ENCODE measurements at regions not wholly inside any gene's neighbourhood (a gene's known extent, or its start where the extent isn't known, plus 50 kb on each side); places are given as distances from the start of the nearest gene placed in this dataset.

DNA sequence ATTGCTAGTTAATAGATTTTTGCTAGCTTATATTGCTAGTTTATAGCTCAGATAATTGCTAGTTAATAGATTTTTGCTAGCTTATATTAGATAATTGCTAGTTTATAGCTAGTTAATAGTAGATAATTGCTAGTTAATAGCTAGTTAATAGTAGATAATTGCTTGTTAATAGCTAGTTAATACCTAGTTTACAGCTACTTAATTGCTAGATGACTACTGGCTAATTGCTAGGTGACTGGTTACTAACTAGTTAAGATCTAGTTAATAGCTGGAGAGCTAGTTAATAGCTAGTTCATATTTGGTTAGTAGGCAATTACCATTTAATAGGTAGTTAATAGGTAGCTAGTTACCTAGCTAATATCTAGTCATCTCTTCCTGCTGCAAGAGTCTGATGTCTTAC lies 633.8 kb upstream of the CT83 start:
- DNase-seq (ENCODE audit: extremely low spot score, unreplicated experiment) = no peak
- H3K4me1 Mint-ChIP-seq (ENCODE audit: unreplicated experiment) = no peaks in the 10 kb centered on the region
- no peaks in the 10 kb centered on the region for H3K27me3 Mint-ChIP-seq
- no peak overlapping the region for H3K27ac Mint-ChIP-seq
- no peak overlapping the region for H3K4me3 Mint-ChIP-seq
- TF ChIP-seq, protein P1, sequence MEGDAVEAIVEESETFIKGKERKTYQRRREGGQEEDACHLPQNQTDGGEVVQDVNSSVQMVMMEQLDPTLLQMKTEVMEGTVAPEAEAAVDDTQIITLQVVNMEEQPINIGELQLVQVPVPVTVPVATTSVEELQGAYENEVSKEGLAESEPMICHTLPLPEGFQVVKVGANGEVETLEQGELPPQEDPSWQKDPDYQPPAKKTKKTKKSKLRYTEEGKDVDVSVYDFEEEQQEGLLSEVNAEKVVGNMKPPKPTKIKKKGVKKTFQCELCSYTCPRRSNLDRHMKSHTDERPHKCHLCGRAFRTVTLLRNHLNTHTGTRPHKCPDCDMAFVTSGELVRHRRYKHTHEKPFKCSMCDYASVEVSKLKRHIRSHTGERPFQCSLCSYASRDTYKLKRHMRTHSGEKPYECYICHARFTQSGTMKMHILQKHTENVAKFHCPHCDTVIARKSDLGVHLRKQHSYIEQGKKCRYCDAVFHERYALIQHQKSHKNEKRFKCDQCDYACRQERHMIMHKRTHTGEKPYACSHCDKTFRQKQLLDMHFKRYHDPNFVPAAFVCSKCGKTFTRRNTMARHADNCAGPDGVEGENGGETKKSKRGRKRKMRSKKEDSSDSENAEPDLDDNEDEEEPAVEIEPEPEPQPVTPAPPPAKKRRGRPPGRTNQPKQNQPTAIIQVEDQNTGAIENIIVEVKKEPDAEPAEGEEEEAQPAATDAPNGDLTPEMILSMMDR (conservative IDR thresholded peaks at IDR 0.05) = no peak
- no peaks in the 10 kb centered on the region for H3K36me3 Mint-ChIP-seq
- no peaks in the 10 kb centered on the region for H3K9me3 Mint-ChIP-seq

DNA sequence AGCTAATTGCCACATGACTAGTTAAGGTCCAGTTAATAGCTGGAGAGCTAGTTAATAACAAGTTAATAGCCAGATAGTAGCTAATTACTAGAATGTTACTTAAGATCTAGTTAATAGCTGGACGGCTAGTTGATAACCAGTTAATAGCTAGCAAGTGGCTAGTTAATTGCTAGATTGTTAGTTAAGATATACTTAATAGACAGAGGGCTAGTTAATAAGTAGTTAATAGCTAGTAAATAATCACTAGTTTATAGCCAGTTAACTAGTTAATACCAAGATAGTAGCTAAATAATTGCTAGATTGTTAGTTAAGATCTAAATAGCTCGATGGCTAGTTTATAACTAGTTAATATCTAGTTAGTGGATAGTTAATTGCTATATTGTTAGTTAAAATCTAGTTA lies 632.6 kb upstream of the CT83 start:
- Mint-ChIP-seq H3K4me1 (ENCODE audit: unreplicated experiment) (no peaks in the 10 kb centered on the region), H3K4me3 (no peak overlapping the region), H3K36me3 (no peaks in the 10 kb centered on the region), H3K27ac (no peak overlapping the region), H3K27me3 (no peaks in the 10 kb centered on the region), H3K9me3 (no peaks in the 10 kb centered on the region)
- TF ChIP-seq, protein P1 (conservative IDR thresholded peaks at IDR 0.05) = no peak
- no peak for DNase-seq (ENCODE audit: extremely low spot score, unreplicated experiment)

DNA sequence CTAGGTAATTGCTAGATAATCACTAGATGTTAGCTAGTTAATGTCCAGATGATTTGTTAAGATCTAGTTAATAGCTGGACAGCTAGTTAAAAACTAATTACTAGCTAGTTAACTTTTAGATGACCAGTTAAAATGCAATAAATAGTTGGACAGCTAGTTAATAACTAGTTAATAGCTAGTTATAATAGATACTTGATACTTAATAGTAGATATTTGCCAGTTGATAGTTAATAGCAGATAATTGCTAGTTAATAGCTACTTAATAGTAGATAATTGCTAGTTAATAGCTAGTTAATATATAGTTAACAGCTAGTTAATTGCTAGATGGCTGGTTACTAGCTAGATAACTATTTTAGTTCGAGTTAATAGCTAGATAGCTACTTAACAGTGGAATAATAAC lies 631.4 kb upstream of the CT83 start:
- Mint-ChIP-seq H3K4me1 (ENCODE audit: unreplicated experiment) (no peaks in the 10 kb centered on the region), H3K4me3 (no peak overlapping the region), H3K9me3 (no peaks in the 10 kb centered on the region), H3K27ac (no peak overlapping the region), H3K27me3 (no peaks in the 10 kb centered on the region), H3K36me3 (no peaks in the 10 kb centered on the region)
- TF ChIP-seq, protein P1 (conservative IDR thresholded peaks at IDR 0.05) = no peak
- no peak for DNase-seq (ENCODE audit: extremely low spot score, unreplicated experiment)

DNA sequence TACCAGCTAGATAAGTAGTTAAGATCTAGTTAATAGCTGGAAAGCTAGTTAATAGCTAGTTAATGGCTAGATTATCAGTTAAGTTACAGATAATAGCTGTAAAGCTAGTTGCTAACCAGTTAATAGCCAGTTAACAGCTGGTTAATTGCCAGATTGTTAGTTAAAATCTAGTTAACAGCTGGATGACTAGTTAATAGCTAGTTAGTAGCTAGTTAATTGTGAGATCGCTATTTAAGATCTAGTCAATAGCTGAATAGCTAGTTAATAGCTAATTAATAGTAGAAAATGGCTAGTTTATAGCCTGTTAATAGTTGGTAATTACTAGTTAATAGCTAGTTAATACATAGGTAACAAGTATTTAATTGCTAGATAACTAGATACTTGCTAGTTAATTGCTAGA lies 630.5 kb upstream of the CT83 start:
- no peaks in the 10 kb centered on the region for H3K36me3 Mint-ChIP-seq
- no peaks in the 10 kb centered on the region for H3K27me3 Mint-ChIP-seq
- no peak overlapping the region for H3K4me3 Mint-ChIP-seq
- no peaks in the 10 kb centered on the region for H3K9me3 Mint-ChIP-seq
- no peaks in the 10 kb centered on the region for H3K4me1 Mint-ChIP-seq (ENCODE audit: unreplicated experiment)
- TF ChIP-seq, protein P1 (conservative IDR thresholded peaks at IDR 0.05) = no peak
- no peak for DNase-seq (ENCODE audit: extremely low spot score, unreplicated experiment)
- no peak overlapping the region for H3K27ac Mint-ChIP-seq

DNA sequence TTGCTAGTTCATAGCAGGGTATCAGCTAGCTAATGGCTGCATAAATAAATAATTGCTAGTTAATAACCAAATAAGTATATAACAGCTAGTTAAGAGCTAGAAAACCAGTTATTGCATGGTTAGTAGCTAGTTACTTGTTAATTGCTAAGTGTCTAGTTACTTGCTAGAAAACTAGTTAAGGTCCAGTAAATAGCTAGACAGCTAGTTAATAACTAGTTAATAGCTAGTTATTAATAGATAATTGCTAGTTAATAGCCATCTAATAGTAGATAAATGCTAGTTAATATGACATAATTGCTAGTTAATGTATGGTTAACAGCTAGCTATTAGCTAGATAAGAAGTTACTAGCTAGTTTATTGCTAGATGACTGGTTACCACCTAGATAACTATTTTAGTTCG lies 629.9 kb upstream of the CT83 start:
- TF ChIP-seq, protein P1 (conservative IDR thresholded peaks at IDR 0.05) = no peak
- no peak overlapping the region for H3K27ac Mint-ChIP-seq
- no peaks in the 10 kb centered on the region for H3K4me1 Mint-ChIP-seq (ENCODE audit: unreplicated experiment)
- no peaks in the 10 kb centered on the region for H3K27me3 Mint-ChIP-seq
- no peaks in the 10 kb centered on the region for H3K36me3 Mint-ChIP-seq
- no peak for DNase-seq (ENCODE audit: extremely low spot score, unreplicated experiment)
- no peaks in the 10 kb centered on the region for H3K9me3 Mint-ChIP-seq
- H3K4me3 Mint-ChIP-seq = no peak overlapping the region

DNA sequence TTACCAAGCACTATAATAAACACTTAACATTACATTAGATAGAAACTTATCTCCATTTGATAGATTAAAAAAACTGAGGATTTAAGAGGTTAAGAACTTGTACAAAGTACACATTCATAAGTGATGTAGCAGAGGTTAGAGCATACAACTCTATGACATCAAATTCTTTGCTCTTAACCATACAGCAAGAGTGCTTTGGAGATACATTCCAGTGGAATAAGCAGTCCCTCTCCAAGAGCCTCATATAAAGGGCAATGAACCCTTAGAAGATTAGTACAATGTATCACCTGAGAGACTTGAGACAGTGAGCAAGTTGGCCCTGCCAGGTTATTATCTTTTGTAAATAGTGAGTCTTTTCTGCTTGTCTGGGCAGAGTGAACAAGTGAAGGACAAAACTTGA lies 600.4 kb upstream of the CT83 start:
- Mint-ChIP-seq H3K27ac (no peak overlapping the region), H3K4me3 (no peak overlapping the region), H3K9me3 (peaks cover 5% of the 10 kb centered on the region), H3K4me1 (ENCODE audit: unreplicated experiment) (no peaks in the 10 kb centered on the region), H3K27me3 (no peaks in the 10 kb centered on the region), H3K36me3 (no peaks in the 10 kb centered on the region)
- DNase-seq (ENCODE audit: extremely low spot score, unreplicated experiment) = no peak
- TF ChIP-seq, protein P1 (conservative IDR thresholded peaks at IDR 0.05) = no peak

Measured in type B pancreatic cell (in vitro differentiated cells).